Glutamatergic neuron (in vitro differentiated cells): ENCODE measurements at regions not wholly inside any gene's neighbourhood (a gene's known extent, or its start where the extent isn't known, plus 50 kb on each side); places are given as distances from the start of the nearest gene placed in this dataset.

ENCODE experiments used
- DNase-seq: peaks from one replicate; pipeline ENCODE4 v3.0.0; 2022
- H3K27ac Mint-ChIP-seq: one replicate; pipeline ENCODE4 v1.8.0; 2020; ENCODE audit warnings: mild to moderate bottlenecking, mixed read lengths, inconsistent platforms; ENCODE audit not compliant: unreplicated experiment
- H3K27me3 Mint-ChIP-seq: one replicate; pipeline ENCODE4 v1.8.0; 2020; ENCODE audit warnings: mild to moderate bottlenecking, moderate library complexity, mixed read lengths, inconsistent platforms; ENCODE audit not compliant: unreplicated experiment
- H3K36me3 Mint-ChIP-seq: one replicate; pipeline ENCODE4 v1.8.0; 2020; ENCODE audit warnings: mild to moderate bottlenecking, mixed read lengths, inconsistent platforms; ENCODE audit not compliant: unreplicated experiment
- H3K4me1 Mint-ChIP-seq: one replicate; pipeline ENCODE4 v1.8.0; 2020; ENCODE audit warnings: mild to moderate bottlenecking, low read depth, mixed read lengths, inconsistent platforms; ENCODE audit not compliant: unreplicated experiment
- H3K4me3 Mint-ChIP-seq: one replicate; pipeline ENCODE4 v1.8.0; 2020; ENCODE audit warnings: mild to moderate bottlenecking, mixed read lengths, inconsistent platforms; ENCODE audit not compliant: unreplicated experiment
- H3K9me3 Mint-ChIP-seq: one replicate; pipeline ENCODE4 v1.8.0; 2020; ENCODE audit warnings: mild to moderate bottlenecking, moderate library complexity, mixed read lengths, inconsistent platforms; ENCODE audit not compliant: unreplicated experiment
- CTCF ChIP-seq: fragments of 200-600 bp; sonication (generic); IDR thresholded peaks from one replicate; pipeline ENCODE4 v1.5.0; 2021; ENCODE audit not compliant: partially characterized antibody, unreplicated experiment

DNA sequence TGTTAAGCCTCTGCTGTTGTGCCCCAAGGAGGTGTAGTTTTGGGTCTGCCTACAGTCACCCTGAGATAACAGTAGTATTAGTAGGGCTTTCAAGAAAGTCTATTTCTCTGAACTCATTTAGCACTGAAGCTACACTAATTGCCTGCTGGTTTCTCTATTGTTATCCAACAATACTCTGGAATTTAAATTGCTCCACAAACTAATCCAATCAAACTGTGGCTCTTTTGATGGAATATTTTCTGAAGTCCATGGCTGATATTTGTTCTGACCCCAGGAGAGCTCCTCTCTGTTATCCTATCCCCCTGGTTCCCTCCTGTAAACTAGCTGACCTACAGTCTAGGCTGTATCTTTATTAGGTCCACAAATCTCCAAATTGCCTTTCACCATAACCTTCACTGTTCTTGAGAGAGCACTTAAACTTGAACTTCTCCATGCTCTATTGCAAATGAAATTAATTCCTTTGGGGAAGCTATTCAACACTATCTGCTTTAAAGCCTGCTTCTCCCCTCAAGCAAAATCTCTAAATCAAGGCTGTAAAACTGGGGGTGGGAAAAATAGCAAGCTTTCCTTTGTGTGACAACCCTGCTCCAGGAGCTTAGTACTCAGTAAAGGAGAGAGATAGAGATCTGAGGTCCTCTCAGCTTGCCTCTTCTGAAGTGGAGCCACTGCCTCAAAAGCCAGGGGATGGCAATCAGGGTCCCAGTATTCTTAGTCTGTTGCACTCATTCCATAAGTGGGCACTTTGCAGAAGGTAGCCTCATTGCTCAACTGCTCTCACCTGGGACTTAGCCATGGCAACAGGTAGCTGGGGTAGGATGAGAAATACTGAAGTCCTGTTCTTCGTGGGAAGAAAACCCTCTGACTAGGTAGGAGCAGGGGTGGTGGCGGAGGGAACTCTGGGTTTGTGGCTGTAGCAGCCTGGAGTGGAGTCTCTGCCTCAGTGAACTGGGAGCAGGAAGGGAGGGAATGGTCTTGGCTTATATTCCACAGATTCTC, 110.9 kb downstream of the MACIR start:
- Mint-ChIP-seq H3K27me3 (peaks cover 3% of the 10 kb centered on the region), H3K9me3 (peaks cover 1% of the 10 kb centered on the region), H3K4me3 (no peak overlapping the region), H3K4me1 (no peaks in the 10 kb centered on the region), H3K36me3 (peaks cover 10% of the 10 kb centered on the region), H3K27ac (no peak overlapping the region)
- no peak for TF ChIP-seq CTCF
- DNase-seq = no peak

- Mint-ChIP-seq H3K36me3 (peaks cover 10% of the 10 kb centered on the region), H3K9me3 (peaks cover 1% of the 10 kb centered on the region), H3K4me3 (no peak overlapping the region), H3K27me3 (peaks cover 3% of the 10 kb centered on the region), H3K4me1 (no peaks in the 10 kb centered on the region), H3K27ac (no peak overlapping the region)
- no peak for DNase-seq
- TF ChIP-seq CTCF = no peak
These were observed 109.1 kb downstream of the MACIR start for GRCh38 chr5:103367702-103368101.

- peaks cover 10% of the 10 kb centered on the region for H3K36me3 Mint-ChIP-seq
- peaks cover 1% of the 10 kb centered on the region for H3K9me3 Mint-ChIP-seq
- peak; percentile 40 for DNase-seq
- H3K27me3 Mint-ChIP-seq = peaks cover 2% of the 10 kb centered on the region
- no peaks in the 10 kb centered on the region for H3K4me1 Mint-ChIP-seq
- H3K4me3 Mint-ChIP-seq = no peak overlapping the region
- TF ChIP-seq CTCF = no peak
- no peak overlapping the region for H3K27ac Mint-ChIP-seq
These were observed 108.5 kb downstream of the MACIR start for GRCh38 chr5:103366918-103367549.

DNA sequence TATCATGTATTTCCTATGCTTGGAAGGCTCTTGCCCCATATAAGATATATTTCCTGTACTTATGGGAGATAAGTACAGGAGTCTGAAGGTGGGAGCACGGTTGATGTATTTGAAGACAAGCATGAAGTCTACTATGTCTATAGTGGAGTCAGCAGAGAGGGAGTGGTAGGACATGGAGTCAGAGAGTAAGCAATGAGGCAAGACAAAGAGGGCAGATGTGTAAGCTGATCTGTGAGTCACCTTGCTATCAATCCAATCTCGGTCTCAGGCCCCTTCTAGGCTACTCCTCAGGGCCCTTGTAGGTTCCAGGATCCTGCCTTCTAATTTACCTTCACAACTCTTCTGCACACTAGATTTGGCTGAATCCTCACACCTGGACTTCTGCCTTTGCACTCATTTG, 105.5 kb downstream of the MACIR start:
- Mint-ChIP-seq H3K27ac (no peak overlapping the region), H3K36me3 (peaks cover 6% of the 10 kb centered on the region)

More for the DNA sequence above, 105.5 kb downstream of the MACIR start:
- no peaks in the 10 kb centered on the region for H3K27me3 Mint-ChIP-seq
- H3K9me3 Mint-ChIP-seq = no peaks in the 10 kb centered on the region
- no peak for TF ChIP-seq CTCF
- no peak for DNase-seq
- no peak overlapping the region for H3K4me3 Mint-ChIP-seq
- no peaks in the 10 kb centered on the region for H3K4me1 Mint-ChIP-seq
